Mesodermal cell (in vitro differentiated cells): ENCODE measurements at regions not wholly inside any gene's neighbourhood (a gene's known extent, or its start where the extent isn't known, plus 50 kb on each side); places are given as distances from the start of the nearest gene placed in this dataset.
"Not testable (repeated sequence)": the region's sequence is repeated elsewhere in the genome, so short reads cannot be mapped to it uniquely, and the experiment has no call there.

Source experiments
- H3K27ac ChIP-seq: 2 replicates; pipeline ENCODE4 v1.7.0; 2013; ENCODE audit warnings: mild to moderate bottlenecking, low read depth, low read length, moderate library complexity; ENCODE audit not compliant: severe bottlenecking
- H3K36me3 ChIP-seq: 2 replicates; pipeline ENCODE4 v1.7.1; 2013; ENCODE audit warnings: mild to moderate bottlenecking, low read length, moderate library complexity; ENCODE audit not compliant: control insufficient read depth, insufficient read depth
- H3K4me1 ChIP-seq: one replicate; pipeline ENCODE4 v1.7.1; 2013; ENCODE audit warnings: mild to moderate bottlenecking, low read length; ENCODE audit not compliant: insufficient read depth, control insufficient read depth, poor library complexity, severe bottlenecking
- H3K4me3 ChIP-seq: 2 replicates; pipeline ENCODE4 v1.7.0; 2013; ENCODE audit warnings: low read length, control low read depth, mild to moderate bottlenecking; ENCODE audit not compliant: insufficient read depth, poor library complexity, severe bottlenecking; ENCODE audit errors: extremely low read depth
- H3K9me3 ChIP-seq: 2 replicates; pipeline ENCODE4 v1.7.1; 2013; ENCODE audit warnings: mild to moderate bottlenecking, low read length, moderate library complexity; ENCODE audit not compliant: control insufficient read depth
- WGBS, 2 experiments: methylation state at CpG; one replicate each; pipeline ENCODE4 v1.1.5; 2013; ENCODE audit warnings: missing lambda C conversion rate in 2 of 2; ENCODE audit not compliant: insufficient coverage in 2 of 2; 5-methylcytosine and 5-hydroxymethylcytosine counted together

- no peaks in the 10 kb centered on the region for H3K9me3 ChIP-seq
- no peaks in the 10 kb centered on the region for H3K4me1 ChIP-seq
- no peaks in the 10 kb centered on the region for H3K36me3 ChIP-seq
- WGBS, 2 experiments: no CpG with 5 or more reads among the region's 2 CpGs
- no peak overlapping the region for H3K4me3 ChIP-seq
- H3K27ac ChIP-seq: no peak overlapping the region
These were observed 1102.6 kb upstream of the EPHA6 start for GRCh38 chr3:95711789-95712188.

GRCh38 chr3:95715128-95715527 lies 1099.3 kb upstream of the EPHA6 start:
- Histone ChIP-seq H3K9me3 (no peaks in the 10 kb centered on the region), H3K36me3 (no peaks in the 10 kb centered on the region), H3K4me1 (no peaks in the 10 kb centered on the region), H3K27ac (no peak overlapping the region), H3K4me3 (no peak overlapping the region)
- WGBS, 2 experiments: 69 to 100% methylated on average over 1 to 2 of the region's 3 CpGs

GRCh38 chr3:95717048-95717447 lies 1097.3 kb upstream of the EPHA6 start:
- no peak overlapping the region for H3K27ac ChIP-seq
- no peaks in the 10 kb centered on the region for H3K9me3 ChIP-seq
- no peaks in the 10 kb centered on the region for H3K36me3 ChIP-seq
- no peak overlapping the region for H3K4me3 ChIP-seq
- H3K4me1 ChIP-seq: no peaks in the 10 kb centered on the region

- Histone ChIP-seq H3K36me3 (no peaks in the 10 kb centered on the region), H3K9me3 (no peaks in the 10 kb centered on the region), H3K4me1 (no peaks in the 10 kb centered on the region), H3K4me3 (no peak overlapping the region), H3K27ac (no peak overlapping the region)
These were observed 1096.2 kb upstream of the EPHA6 start for GRCh38 chr3:95718168-95718567.

- no peaks in the 10 kb centered on the region for H3K4me1 ChIP-seq
- no peaks in the 10 kb centered on the region for H3K9me3 ChIP-seq
- H3K27ac ChIP-seq: no peak overlapping the region
- no peaks in the 10 kb centered on the region for H3K36me3 ChIP-seq
- 100% methylated on average over 1 of the region's 4 CpGs; no CpG with 5 or more reads in 1 of the 2 experiments for WGBS, 2 experiments
- no peak overlapping the region for H3K4me3 ChIP-seq
These were observed 1094.9 kb upstream of the EPHA6 start for GRCh38 chr3:95719481-95719880.

- H3K4me1 ChIP-seq: no peaks in the 10 kb centered on the region
- no CpG with 5 or more reads among the region's 2 CpGs for WGBS, 2 experiments
- H3K27ac ChIP-seq: no peak overlapping the region
- no peaks in the 10 kb centered on the region for H3K9me3 ChIP-seq
- H3K4me3 ChIP-seq: no peak overlapping the region
- H3K36me3 ChIP-seq: no peaks in the 10 kb centered on the region
These were observed 1092.5 kb upstream of the EPHA6 start for GRCh38 chr3:95721938-95722337.

GRCh38 chr3:95725770-95726169 lies 1088.6 kb upstream of the EPHA6 start:
- no peaks in the 10 kb centered on the region for H3K9me3 ChIP-seq
- H3K36me3 ChIP-seq: no peaks in the 10 kb centered on the region
- no peak overlapping the region for H3K27ac ChIP-seq
- no CpG with 5 or more reads among the region's 1 CpG for WGBS, 2 experiments
- no peaks in the 10 kb centered on the region for H3K4me1 ChIP-seq
- H3K4me3 ChIP-seq: no peak overlapping the region

GRCh38 chr3:95731753-95732152 lies 1082.6 kb upstream of the EPHA6 start:
- no peaks in the 10 kb centered on the region for H3K4me1 ChIP-seq

GRCh38 chr3:95733336-95733735 lies 1081.1 kb upstream of the EPHA6 start:
- no peaks in the 10 kb centered on the region for H3K9me3 ChIP-seq
- no peaks in the 10 kb centered on the region for H3K36me3 ChIP-seq
- no CpG with 5 or more reads among the region's 1 CpG for WGBS, 2 experiments
- no peak overlapping the region for H3K4me3 ChIP-seq
- H3K27ac ChIP-seq: no peak overlapping the region
- no peaks in the 10 kb centered on the region for H3K4me1 ChIP-seq

More at GRCh38 chr3:95731753-95732152, 1082.6 kb upstream of the EPHA6 start:
- H3K9me3 ChIP-seq: no peaks in the 10 kb centered on the region
- H3K27ac ChIP-seq: no peak overlapping the region
- H3K4me3 ChIP-seq: no peak overlapping the region
- H3K36me3 ChIP-seq: no peaks in the 10 kb centered on the region
- no CpG with 5 or more reads among the region's 1 CpG for WGBS, 2 experiments

GRCh38 chr3:95738045-95738444 lies 1076.3 kb upstream of the EPHA6 start:
- Histone ChIP-seq H3K9me3 (no peaks in the 10 kb centered on the region), H3K27ac (no peak overlapping the region), H3K36me3 (no peaks in the 10 kb centered on the region), H3K4me1 (no peaks in the 10 kb centered on the region), H3K4me3 (no peak overlapping the region)
- no CpG with 5 or more reads among the region's 2 CpGs for WGBS, 2 experiments

GRCh38 chr3:95744896-95745295 lies 1069.5 kb upstream of the EPHA6 start:
- 95 to 100% methylated on average over 5 to 7 of the region's 27 CpGs for WGBS, 2 experiments
- H3K4me3 ChIP-seq, H3K36me3 ChIP-seq, H3K4me1 ChIP-seq, H3K27ac ChIP-seq, H3K9me3 ChIP-seq: not testable (repeated sequence)

GRCh38 chr3:95750097-95750496 lies 1064.3 kb upstream of the EPHA6 start:
- WGBS, 2 experiments: 86% methylated on average over 1 of the region's 3 CpGs; no CpG with 5 or more reads in 1 of the 2 experiments
- no peaks in the 10 kb centered on the region for H3K9me3 ChIP-seq
- H3K36me3 ChIP-seq: no peaks in the 10 kb centered on the region
- H3K4me1 ChIP-seq: no peaks in the 10 kb centered on the region
- no peak overlapping the region for H3K27ac ChIP-seq
- H3K4me3 ChIP-seq: no peak overlapping the region
